ENCODE measurements at regions not wholly inside any gene's neighbourhood (a gene's known extent, or its start where the extent isn't known, plus 50 kb on each side); places are given as distances from the start of the nearest gene placed in this dataset.

DNA sequence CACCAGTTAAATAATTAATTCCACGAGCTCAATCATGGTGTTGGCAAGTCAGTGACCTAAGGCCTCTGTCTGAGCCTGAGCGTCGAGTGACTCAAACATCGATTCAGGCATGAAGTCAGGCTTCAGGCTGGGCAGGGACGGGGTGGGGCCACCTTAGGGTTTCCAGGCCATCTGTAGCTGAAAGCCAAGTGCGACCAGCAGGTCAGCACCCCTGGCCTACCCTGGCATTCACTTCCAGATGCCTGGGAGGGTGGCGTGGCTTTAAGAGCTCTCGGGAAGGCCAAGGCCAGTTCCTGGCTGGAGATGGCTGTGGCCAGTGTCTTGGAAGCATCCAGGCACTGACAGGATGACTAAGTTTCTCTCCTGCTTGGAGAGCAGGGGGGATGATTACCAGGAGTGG lies 113.4 kb downstream of the DACT2 start:
- TF ChIP-seq, protein P1, sequence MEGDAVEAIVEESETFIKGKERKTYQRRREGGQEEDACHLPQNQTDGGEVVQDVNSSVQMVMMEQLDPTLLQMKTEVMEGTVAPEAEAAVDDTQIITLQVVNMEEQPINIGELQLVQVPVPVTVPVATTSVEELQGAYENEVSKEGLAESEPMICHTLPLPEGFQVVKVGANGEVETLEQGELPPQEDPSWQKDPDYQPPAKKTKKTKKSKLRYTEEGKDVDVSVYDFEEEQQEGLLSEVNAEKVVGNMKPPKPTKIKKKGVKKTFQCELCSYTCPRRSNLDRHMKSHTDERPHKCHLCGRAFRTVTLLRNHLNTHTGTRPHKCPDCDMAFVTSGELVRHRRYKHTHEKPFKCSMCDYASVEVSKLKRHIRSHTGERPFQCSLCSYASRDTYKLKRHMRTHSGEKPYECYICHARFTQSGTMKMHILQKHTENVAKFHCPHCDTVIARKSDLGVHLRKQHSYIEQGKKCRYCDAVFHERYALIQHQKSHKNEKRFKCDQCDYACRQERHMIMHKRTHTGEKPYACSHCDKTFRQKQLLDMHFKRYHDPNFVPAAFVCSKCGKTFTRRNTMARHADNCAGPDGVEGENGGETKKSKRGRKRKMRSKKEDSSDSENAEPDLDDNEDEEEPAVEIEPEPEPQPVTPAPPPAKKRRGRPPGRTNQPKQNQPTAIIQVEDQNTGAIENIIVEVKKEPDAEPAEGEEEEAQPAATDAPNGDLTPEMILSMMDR (IDR thresholded peaks at IDR 0.05), result no peak
- no peak for TF ChIP-seq POLR2A (IDR thresholded peaks at IDR 0.05)

Measured in lower leg skin (tissue), 3 donors.